Activated CD4-positive, alpha-beta T cell treated with anti-CD3 and anti-CD28 coated beads for 48 hours (primary cell): ENCODE measurements at regions not wholly inside any gene's neighbourhood (a gene's known extent, or its start where the extent isn't known, plus 50 kb on each side); places are given as distances from the start of the nearest gene placed in this dataset.

ENCODE experiments used
- DNase-seq: peaks from one replicate; pipeline ENCODE4 v3.0.0-alpha.2; 2020

DNA sequence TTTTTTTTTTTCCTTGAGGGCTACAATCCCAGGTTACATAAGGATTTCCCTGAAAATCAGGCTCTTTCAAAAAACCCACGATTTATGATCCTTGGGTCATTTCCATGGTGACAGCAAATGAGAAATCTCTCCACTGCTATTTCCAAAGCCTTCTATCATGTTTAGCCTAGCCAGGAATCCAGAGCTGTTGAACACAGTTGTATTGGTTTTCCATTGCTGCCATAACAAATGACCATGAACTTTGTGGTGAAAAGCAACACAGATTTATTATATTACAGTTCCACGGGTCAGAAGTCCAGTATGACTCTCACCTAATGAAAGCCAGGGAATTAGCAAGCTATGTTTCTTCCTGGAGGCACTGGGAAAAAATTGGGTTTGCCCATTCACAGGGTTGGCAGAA is 106.6 kb downstream of the MAF start:
- DNase-seq: no peak

DNA sequence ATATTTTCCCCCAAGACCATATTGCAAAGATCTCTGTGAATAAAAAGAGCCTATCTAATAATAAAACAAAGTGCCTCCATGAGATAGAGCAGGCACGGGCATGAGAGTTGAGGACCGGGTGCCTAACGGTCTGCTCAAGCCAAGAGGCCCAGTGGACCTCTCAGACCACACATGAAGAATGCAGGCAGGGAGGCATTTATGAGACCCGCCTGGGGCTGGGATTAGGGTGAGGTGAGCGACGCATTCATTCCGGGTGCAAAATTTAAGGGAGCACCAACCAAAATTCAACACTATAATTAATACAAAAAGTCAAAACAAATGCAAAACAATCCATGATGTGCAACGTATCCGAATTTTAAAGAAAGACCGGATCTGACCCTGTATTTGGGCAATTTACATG is 108.5 kb downstream of the MAF start:
- no peak for DNase-seq

DNA sequence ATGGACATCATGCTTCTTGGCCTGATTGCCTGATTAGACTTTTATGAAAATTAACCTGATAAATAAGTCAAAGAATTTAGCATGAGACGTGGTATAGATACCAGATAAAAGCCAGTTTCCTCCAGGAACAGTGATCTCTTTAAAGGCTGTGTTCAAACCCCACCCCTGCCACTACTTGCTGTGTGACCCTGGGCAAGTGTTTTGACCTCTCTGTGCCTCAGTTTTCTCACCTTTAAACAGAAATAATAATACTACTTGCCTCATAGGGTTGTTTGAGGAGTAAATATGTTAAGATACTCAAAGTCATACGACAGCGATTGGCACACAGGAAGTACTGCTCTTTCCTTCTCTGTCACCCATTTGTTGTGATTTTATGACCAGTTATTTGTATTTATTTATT is 115.5 kb downstream of the MAF start:
- no peak for DNase-seq

DNA sequence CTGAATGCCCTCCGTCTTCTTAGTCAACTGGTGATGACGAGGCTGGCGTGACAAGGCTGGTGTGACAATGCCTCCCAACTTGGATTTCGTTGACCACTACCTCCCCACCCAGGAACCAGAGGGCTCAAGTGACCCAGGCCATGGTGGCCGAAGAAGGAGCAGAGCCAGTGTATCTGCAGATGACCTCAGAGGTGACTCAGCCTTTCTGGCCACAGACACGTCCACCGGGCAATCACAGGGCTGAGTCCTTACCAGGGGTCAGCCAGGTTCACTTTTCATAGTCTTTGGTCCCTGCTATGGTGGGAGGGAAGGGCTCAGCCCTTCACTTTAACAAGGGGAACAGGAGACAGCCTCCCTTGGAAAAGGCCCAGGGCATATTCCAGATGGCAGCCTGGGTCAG is 116.3 kb downstream of the MAF start:
- DNase-seq: no peak

DNA sequence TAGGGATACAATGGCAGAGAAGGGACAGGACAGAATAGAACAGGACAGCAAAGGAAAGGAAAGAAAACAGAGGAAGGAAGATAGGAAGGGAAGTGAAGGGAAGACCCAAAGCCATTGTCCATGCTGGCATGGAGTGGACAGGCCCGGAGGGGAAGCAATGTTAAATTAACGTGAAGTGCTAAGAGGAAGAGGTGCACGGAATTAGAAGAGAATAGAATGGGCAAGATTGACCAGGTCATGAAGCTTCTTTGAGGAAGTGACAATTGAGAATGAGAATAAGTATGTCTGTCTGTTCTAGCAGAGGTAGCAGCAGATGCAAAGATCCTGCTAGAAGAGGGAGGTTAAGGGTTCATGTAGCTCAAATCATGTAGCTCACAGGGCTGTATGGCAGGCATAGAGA is 117.2 kb downstream of the MAF start:
- DNase-seq: no peak

DNA sequence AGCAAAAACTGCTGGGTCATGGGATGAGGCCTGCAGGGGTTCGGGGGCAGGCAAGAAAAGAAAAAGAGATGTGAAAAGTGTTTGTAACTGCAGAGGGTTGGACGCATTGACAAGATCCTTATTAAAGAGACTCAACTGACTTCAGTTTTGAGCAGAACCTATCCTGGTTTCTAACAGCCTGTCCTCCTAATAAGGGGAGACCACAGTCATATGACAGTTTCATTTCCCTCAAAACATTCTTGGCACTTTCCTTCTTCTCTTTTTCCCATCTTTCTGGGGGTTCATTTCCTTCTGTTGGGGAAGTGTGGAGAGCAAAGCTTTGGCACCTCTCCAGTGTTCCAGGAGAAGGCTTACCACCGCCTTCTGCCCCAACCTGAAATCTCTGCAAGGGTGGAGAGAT is 118.5 kb downstream of the MAF start:
- DNase-seq: no peak

DNA sequence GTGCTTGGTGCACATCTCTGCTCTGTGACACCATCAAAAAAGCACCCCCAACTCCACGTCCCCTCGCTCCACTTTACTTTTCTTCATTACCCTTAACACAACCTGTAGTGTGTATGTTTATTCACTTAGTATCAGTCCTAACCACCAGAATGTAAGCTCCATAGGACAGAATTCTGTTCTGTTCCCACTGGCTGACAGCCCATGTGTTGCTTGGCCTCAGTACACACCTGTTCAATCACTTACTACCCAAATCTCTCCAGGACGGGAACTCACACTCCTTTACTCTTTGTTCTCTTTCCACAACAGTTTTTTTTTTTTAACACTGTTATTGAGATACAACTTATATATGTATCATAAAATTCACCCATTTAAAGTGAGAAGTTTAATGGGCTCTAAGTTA is 119.6 kb downstream of the MAF start:
- DNase-seq: no peak

DNA sequence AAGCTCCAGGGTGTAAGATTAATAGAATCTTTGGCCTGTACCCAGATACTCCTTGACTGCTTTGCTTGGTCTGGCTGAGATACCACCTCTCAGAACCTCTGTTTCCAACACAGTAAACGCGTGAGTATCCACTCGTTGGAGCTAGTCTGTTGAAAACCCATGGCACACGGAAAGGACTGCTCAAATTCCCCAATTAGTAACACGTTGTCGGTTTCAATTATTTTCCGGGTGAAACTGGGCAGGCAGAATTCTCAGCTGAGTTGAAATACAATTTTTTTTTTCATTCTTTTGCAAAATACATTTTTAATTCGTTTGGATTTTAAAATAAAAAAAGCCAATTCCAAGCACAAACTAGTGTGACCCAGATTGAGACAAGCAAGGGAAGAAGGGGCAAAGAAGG is 120.5 kb downstream of the MAF start:
- DNase-seq: no peak

DNA sequence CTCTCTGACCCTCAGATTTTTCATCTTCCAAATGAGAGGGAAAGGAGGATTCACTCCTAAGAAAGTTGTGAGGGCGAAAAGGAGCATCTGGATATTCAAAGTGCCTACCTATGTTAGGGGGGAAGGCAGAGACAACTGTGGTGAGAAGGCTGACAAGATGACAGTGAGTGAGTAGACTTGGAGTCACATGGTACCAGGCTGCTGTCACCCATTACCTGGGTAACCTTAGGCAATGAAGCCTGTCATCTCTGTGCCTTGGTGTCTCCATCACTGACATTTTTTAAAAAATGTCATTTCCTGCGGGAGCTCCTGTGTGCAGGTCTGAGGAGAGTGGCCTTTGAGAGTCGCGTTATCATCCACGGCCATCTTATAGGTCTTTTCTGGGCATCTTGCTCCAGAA is 124.0 kb downstream of the MAF start:
- DNase-seq: no peak

DNA sequence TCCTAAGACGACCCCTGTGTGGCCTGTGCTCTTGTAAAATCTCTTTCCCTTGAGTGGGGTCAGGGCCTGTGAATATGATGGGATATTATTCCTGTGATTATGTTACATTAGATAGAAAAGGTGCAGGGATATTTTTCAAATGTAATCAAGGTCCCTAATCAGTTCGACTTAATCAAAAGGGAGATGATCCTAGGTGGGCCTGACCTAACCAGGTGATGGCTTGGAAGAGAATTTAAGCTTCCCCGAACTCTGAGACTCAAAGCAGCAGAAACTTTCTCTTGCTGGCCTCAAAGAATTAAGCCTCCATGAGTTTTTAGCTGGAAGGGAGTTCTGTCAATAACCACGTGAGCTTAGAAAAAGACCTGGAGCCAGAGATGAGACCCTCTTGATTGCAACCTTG is 124.7 kb downstream of the MAF start:
- DNase-seq: no peak

DNA sequence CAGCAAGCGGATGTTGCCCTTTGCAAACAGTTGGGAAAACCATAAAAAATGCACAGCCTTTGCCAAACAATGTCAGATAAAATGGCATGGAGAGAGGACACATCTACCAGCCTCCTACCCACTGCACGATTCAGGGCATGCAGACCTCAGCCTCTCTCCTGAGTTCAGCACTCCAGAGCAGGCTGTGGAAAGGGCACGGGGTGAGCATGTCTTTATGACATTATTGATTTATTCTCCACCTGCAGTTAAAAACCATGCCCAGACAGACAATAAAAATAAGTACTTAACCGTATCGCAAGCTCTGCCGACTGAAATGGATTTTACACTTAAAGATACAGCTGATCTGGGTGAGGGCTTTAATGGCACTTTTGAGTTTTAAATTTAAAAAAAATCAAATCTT is 127.1 kb downstream of the MAF start:
- no peak for DNase-seq

DNA sequence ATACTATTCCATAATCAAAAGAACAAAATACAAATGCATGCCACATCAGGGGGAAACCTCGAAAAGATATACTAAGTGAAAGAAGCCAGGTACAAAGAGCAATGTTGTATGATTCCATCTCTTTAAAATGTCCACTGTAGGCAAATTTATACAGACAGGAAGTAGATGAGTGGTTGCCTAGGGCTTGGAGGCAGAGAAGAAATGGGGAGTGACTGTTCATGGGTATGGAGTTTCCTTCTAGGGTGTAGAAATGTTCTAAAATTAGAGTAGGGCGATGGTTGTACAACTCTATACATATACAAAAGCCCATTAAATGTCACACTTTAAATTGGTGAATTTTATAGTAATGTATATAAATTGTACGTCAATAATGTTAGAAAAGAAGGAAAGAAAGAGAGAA is 128.1 kb downstream of the MAF start:
- no peak for DNase-seq

DNA sequence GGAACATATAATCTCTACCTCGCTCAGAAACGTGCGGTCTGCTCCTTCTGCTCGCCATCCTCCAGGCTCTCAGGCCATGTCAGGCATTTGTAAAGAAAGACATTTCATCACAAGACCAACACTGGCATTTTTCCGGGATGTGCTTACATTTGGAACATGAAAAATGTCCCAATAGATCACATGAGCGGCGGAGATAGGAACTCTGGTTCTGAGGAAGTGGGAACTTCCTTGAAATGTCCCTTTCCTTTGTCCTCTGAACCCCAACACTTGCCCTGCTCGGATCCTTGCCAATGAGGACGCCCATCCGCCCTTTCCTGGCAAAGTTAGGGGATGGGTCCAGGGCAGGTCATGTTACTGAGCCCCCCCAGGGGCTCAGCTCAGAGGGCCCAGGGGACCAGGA is 130.5 kb downstream of the MAF start:
- no peak for DNase-seq

DNA sequence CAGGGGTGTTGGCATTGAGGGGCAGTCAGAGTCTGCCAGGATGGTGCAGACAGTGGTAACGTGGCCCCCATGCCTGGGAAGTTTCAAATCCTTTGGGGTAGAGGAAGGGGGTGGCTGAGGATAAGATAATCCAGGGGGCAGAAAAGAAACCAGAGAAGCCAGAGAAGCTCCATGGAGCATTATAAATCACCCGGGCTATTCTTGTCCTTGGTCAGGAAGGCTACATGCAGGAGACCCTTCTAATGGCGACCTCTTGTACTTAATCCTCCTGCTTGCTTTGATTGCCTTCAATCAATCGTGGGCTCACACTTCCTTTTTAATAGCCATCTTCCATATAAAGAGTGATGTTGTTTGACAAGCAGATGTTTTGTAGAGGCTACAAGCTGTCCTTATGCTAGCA is 131.9 kb downstream of the MAF start:
- DNase-seq: no peak

DNA sequence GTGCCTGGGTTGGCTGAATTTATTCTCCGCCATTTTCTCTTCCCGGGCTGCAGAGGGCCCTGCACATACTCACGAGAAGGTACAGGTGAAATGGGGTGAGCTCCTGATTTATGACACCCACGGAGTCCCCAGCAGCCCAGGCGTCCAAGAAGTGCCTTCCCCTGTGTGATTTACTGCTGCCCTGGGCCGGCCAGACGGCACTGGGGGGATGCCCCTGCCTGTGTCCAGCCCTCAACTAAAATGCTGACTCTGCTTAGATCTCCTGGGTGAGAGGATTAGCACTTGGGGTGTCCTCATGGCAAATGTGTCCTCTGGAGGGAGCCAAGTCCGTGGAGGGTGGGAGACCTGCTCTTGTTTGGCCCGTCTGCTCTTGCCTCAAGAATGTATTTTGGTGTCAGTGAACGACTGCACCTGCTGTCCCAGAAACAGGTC is 132.4 kb downstream of the MAF start:
- DNase-seq: no peak

DNA sequence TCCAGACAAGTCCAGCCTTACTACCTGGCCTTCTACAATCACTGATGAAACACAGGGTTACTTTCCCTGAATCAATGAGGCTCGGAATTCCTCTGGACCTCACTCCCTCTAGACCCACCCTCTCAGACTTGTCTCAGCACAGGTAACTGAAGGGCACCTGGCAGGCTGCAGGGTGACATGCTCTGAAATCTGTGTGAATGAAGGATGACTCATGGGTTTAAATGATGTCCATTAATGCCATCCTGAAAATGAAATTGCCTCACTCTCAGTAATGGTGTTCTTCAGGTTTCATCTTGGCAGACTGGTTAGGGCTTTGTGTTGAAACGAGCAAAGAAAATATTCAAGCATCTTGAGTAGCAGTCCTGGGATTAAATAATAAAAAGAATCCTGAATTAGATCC is 134.4 kb downstream of the MAF start:
- DNase-seq: no peak

DNA sequence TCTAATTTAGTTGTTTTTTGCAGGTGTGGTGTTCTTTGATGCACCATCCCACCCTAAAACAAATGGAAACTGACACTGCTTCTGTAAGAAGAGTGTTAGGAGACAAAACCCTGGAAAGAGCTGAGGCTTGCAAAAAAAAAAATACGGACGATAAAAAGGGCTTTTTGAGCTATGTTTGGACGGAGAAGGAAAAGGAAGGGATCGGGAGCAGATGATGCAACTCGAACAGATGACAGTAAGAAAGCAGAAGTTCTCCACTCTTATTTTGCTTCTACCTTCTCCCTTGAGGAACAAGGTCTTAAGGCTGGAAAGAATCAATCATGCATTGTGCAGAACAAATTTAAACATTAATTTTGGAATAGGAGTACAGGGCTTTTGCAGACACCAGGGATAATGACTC is 136.7 kb downstream of the MAF start:
- DNase-seq: no peak

DNA sequence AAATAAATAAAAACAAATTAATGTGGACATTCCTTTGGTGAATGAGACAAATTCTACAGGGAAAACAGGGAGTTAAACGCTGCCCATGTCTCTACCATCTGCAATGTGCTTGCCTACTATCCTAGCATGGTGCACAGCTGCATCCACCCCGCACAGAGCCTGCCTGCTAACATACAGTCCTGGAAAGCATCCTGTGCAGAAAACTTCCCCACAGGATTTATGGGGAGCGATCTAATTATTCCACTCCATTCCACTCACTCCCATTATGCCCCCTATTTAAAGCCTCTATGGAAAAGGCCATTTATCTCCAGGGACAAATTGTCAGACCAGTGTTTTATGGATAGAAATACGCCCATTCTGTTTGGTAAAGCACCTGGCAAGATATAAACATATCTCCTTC is 144.5 kb downstream of the MAF start:
- no peak for DNase-seq

DNA sequence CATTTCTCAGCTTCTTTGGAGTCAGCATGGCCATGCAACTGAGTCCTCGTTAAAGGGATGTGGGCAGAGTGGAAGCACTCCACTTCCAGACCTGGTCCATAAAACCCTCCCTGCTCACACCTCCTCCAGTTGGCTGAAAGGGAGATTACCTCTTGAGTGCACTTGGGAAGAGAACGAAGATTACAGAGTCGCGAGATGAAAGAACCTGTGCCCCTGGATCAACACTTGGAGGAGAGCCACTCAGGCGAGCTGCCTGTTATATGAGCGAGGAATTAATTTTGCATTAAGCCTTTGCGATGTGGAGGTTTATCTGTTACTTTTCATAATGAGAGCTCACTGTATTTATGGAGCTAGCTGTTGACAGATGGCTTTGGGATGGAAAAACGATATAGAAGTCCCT is 147.9 kb downstream of the MAF start:
- no peak for DNase-seq

DNA sequence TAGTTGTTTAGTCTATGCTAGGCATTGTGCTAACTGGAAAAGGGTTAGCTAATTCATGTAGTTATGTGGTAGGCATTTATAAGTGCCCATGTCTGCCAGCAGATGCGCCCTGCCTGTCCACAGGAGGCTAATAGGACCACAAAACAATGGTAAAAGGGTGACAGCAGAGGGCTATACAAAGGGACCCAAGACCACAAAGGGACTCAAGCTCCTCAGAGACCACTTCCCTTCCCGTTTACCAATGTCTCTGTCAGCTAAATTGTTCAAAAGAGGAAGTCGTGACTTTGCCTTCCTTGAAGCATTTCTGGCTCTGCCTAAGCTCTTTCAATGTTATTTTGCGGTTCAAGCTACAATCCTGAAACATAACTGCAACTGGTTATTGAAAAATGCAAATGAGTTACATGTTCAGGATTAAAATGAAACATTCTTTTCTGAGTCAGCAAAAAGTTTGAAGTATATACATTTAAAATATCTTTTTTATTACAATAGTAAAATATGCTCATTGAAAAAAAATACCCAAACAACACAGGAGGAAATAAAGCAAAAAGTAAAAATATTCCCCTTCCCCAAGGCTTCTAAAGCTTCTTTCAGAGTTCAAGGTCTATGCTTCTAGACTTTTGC is 149.2 kb downstream of the MAF start:
- no peak for DNase-seq

DNA sequence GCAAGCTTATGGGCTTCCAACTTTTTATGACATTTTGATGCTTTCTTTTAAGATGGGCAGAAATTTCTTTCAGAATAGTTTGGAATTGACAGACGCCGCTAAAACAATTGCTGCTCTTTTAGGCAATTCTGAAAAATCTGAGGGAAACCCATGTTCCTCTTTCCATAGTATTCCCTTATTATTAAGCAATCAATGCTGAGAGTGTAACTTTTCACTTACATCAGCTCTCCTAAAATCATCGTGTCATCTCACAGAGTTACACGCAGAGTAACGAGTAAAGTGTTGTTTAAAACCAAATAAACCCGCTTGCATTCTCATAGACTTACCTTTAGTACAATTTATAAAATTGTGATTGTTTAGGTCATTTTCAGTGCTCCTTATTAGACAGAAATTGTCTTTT is 150.6 kb downstream of the MAF start:
- DNase-seq: no peak

DNA sequence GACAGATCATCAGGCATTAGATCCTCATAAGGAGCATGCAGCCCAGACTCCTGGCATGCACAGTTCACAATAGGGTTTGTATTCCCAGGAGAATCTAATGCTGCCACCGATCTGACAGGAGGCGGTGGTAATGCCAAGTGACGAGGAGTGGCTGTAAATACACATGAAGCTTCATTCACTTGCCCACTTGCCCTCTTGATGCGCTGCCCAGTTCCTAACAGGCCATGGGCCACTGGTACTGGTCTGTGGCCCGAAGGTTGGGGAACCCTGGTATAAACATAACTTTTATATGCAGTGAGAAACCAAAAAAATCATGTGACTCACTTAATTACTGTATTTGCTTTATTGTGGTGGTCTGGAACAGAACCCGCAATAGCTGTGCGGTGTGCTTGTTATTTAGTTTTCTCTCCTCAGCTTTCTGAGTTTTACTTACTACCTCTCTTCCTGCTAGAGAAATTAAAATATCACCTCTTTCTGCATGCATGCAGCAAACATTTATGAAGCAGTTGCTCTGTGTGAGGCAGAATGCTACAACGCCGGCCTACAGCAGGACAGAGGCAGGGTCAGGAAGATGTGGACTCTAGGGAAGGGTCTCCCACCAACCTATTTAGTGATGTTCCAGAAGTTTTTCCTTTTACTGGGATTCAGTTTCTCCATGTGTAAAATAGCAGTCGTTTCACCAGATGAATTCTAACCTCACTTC is 151.3 kb downstream of the MAF start:
- DNase-seq: no peak

DNA sequence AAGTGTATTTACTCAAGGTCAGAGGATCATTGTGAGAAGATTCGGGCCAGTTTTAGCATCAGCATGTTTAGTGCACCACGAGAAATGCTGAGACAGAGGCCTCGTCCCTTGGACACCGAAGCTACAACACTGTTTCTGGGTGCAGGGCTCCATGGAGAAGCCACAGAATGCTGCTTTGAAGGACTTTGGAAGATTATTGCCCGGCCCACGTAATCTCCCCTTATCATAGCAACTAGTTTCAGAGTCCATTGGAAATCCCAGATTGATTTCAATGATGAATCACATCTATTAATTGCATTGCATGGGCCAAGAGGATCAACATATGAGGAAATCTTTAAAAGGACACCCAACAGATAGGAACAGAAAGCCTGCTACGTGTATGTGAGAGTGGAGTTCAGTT is 156.0 kb downstream of the MAF start:
- DNase-seq: no peak

DNA sequence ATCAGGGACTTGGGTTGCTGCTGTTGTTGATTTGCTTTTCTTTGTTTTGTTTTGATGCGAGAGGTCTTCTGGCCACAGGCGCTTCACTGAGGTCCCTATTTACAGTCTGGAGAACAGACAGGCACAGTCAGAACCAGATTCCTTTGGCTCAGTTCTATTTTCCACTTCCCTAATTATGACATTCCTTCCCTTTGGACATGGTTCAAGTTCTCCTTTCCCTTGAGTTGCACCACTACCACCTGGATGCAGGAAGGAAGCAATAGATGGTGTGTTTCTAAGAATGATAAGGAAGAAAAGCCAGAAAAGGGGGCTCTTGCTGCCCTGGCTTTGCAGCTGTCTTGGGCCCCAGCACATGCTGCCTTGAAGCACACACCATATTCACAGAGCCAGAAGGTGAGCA is 160.6 kb downstream of the MAF start:
- DNase-seq: no peak
